H9 (cell line): ENCODE measurements at regions not wholly inside any gene's neighbourhood (a gene's known extent, or its start where the extent isn't known, plus 50 kb on each side); places are given as distances from the start of the nearest gene placed in this dataset.

ENCODE experiments used
- DNase-seq: peaks from one replicate; pipeline ENCODE4 v3.0.0-alpha.2; 2017
- H2AFZ ChIP-seq: one replicate; pipeline ENCODE4 v1.6.1; 2013; ENCODE audit warnings: mild to moderate bottlenecking, low read length, control low read depth, moderate library complexity
- H2AK5ac ChIP-seq: 2 replicates; pipeline ENCODE4 v1.6.1; 2013; ENCODE audit warnings: low read length, control low read depth, mixed read lengths; ENCODE audit not compliant: insufficient read length
- H2BK120ac ChIP-seq: one replicate; pipeline ENCODE4 v1.6.1; 2013; ENCODE audit warnings: low read depth, mild to moderate bottlenecking, low read length, control low read depth, inconsistent platforms; ENCODE audit not compliant: poor library complexity, severe bottlenecking
- H2BK12ac ChIP-seq: 2 replicates; pipeline ENCODE4 v1.6.1; 2013; ENCODE audit warnings: low read length, control low read depth, mixed read lengths, low read depth; ENCODE audit not compliant: insufficient read length
- H2BK15ac ChIP-seq: 2 replicates; pipeline ENCODE4 v1.6.1; 2013; ENCODE audit warnings: low read depth, low read length, control low read depth
- H2BK20ac ChIP-seq: one replicate; pipeline ENCODE4 v1.6.1; 2013; ENCODE audit warnings: low read depth, mild to moderate bottlenecking, low read length, control low read depth, inconsistent platforms; ENCODE audit not compliant: poor library complexity, severe bottlenecking
- H2BK5ac ChIP-seq: 2 replicates; pipeline ENCODE4 v1.6.1; 2013; ENCODE audit warnings: low read length, control low read depth, mixed read lengths; ENCODE audit not compliant: insufficient read length
- H3K14ac ChIP-seq: 2 replicates; pipeline ENCODE4 v1.6.1; 2013; ENCODE audit warnings: low read length, control low read depth; ENCODE audit not compliant: insufficient read depth
- H3K18ac ChIP-seq: 2 replicates; pipeline ENCODE4 v1.6.1; 2013; ENCODE audit warnings: low read depth, mild to moderate bottlenecking, mixed read lengths, low read length, control low read depth; ENCODE audit not compliant: insufficient read length
- H3K23ac ChIP-seq: 2 replicates; pipeline ENCODE4 v1.6.1; 2013; ENCODE audit warnings: low read length, control low read depth, mixed read lengths, low read depth; ENCODE audit not compliant: insufficient read length
- H3K23me2 ChIP-seq: 2 replicates; pipeline ENCODE4 v1.6.1; 2013; ENCODE audit warnings: low read depth, mild to moderate bottlenecking, mixed read lengths, low read length, control low read depth; ENCODE audit not compliant: insufficient read length, poor library complexity, severe bottlenecking
- H3K27ac ChIP-seq: 2 replicates; pipeline ENCODE4 v1.5.1; 2013; ENCODE audit warnings: low read length, control low read depth, mixed read lengths, low read depth; ENCODE audit not compliant: insufficient read length
- H3K27me3 ChIP-seq: 2 replicates; pipeline ENCODE4 v1.6.1; 2013; ENCODE audit warnings: low read length, control low read depth, inconsistent platforms; ENCODE audit not compliant: insufficient read depth
- H3K4ac ChIP-seq: 2 replicates; pipeline ENCODE4 v1.6.1; 2013; ENCODE audit warnings: low read depth, mild to moderate bottlenecking, control low read depth, inconsistent platforms, low read length, moderate library complexity
- H3K4me1 ChIP-seq: 2 replicates; pipeline ENCODE4 v1.6.1; 2013; ENCODE audit warnings: low read length, control low read depth, inconsistent platforms; ENCODE audit not compliant: insufficient read depth
- H3K4me2 ChIP-seq: 2 replicates; pipeline ENCODE4 v1.6.1; 2013; ENCODE audit warnings: low read length, control low read depth, mixed read lengths; ENCODE audit not compliant: insufficient read length, insufficient read depth
- H3K56ac ChIP-seq: 2 replicates; pipeline ENCODE4 v1.6.1; 2013; ENCODE audit warnings: low read depth, mild to moderate bottlenecking, mixed read lengths, low read length, control low read depth; ENCODE audit not compliant: insufficient read length
- H3K79me1 ChIP-seq: 2 replicates; pipeline ENCODE4 v1.6.1; 2013; ENCODE audit warnings: low read depth, mild to moderate bottlenecking, moderate library complexity, low read length, control low read depth, inconsistent platforms; ENCODE audit not compliant: insufficient read depth, poor library complexity, severe bottlenecking
- H3K79me2 ChIP-seq: 2 replicates; pipeline ENCODE4 v1.6.1; 2013; ENCODE audit warnings: low read length, control low read depth, inconsistent platforms; ENCODE audit not compliant: insufficient read depth
- H3K9ac ChIP-seq: 2 replicates; pipeline ENCODE4 v1.6.1; 2013; ENCODE audit warnings: low read length, control low read depth, mixed read lengths; ENCODE audit not compliant: insufficient read length; ENCODE audit errors: extremely low read depth
- H3K9me3 ChIP-seq: one replicate; pipeline ENCODE4 v1.6.1; 2013; ENCODE audit warnings: low read depth, low read length, inconsistent platforms; ENCODE audit not compliant: control insufficient read depth
- H3T11ph ChIP-seq: one replicate; pipeline ENCODE4 v1.6.1; 2013; ENCODE audit warnings: mild to moderate bottlenecking, low read length, control low read depth, inconsistent platforms
- H4K20me1 ChIP-seq: one replicate; pipeline ENCODE4 v1.6.1; 2013; ENCODE audit not compliant: control insufficient read depth, insufficient read length, insufficient read depth
- H4K5ac ChIP-seq: 2 replicates; pipeline ENCODE4 v1.6.1; 2013; ENCODE audit warnings: low read depth, mild to moderate bottlenecking, mixed read lengths, low read length, control low read depth; ENCODE audit not compliant: insufficient read length
- H4K8ac ChIP-seq: replicated peaks from 2 replicates; pipeline ENCODE4 v1.6.1; 2013; ENCODE audit warnings: low read length, control low read depth, mixed read lengths, low read depth; ENCODE audit not compliant: insufficient read length
- H4K91ac ChIP-seq: 2 replicates; pipeline ENCODE4 v1.6.1; 2013; ENCODE audit warnings: low read depth, mild to moderate bottlenecking, moderate library complexity, mixed read lengths, low read length, control low read depth; ENCODE audit not compliant: insufficient read length
- H3K27ac Mint-ChIP-seq, 3 experiments: 2 replicates in 2 of 3; 3 replicates in 1 of 3; pipeline ENCODE4 v1.8.0; 2020 to 2021; ENCODE audit warnings: mixed read lengths in 3 of 3, mild to moderate bottlenecking in 1 of 3, moderate library complexity in 1 of 3
- H3K27me3 Mint-ChIP-seq: 2 replicates; pipeline ENCODE4 v1.8.0; 2021; ENCODE audit warnings: low read depth, mild to moderate bottlenecking, moderate library complexity, mixed read lengths
- H3K36me3 Mint-ChIP-seq, 3 experiments: 2 replicates in 2 of 3; 3 replicates in 1 of 3; pipeline ENCODE4 v1.8.0; 2020 to 2021; ENCODE audit warnings: low read depth in 3 of 3, mixed read lengths in 3 of 3; ENCODE audit not compliant: insufficient read depth in 1 of 3
- H3K4me1 Mint-ChIP-seq, 2 experiments: 2 replicates each; pipeline ENCODE4 v1.8.0; 2020; ENCODE audit warnings: mixed read lengths in 2 of 2
- H3K4me3 Mint-ChIP-seq, 2 experiments: 2 replicates in 1 of 2; 3 replicates in 1 of 2; pipeline ENCODE4 v1.8.0; 2020 to 2021; ENCODE audit warnings: mild to moderate bottlenecking in 2 of 2, mixed read lengths in 2 of 2, moderate library complexity in 1 of 2
- H3K9me3 Mint-ChIP-seq, 2 experiments: 2 replicates in 1 of 2; 3 replicates in 1 of 2; pipeline ENCODE4 v1.8.0; 2020; ENCODE audit warnings: mild to moderate bottlenecking in 2 of 2, mixed read lengths in 2 of 2, moderate library complexity in 1 of 2
- CTCF ChIP-seq: fragments of 200-600 bp; sonication (generic); conservative IDR thresholded peaks from 3 replicates; pipeline ENCODE4 v1.8.0; 2021; ENCODE audit warnings: antibody characterized with exemption, mild to moderate bottlenecking
- WGBS: extraction: QIAGEN DNeasy Blood & Tissue Kit; methylation state at CpG from one replicate; pipeline ENCODE4 v1.1.7; 2013; ENCODE audit warnings: missing lambda C conversion rate, low lambda C conversion rate, mixed read lengths; ENCODE audit not compliant: insufficient read length; ENCODE audit errors: extremely low coverage; 5-methylcytosine and 5-hydroxymethylcytosine counted together

- no peak overlapping the region for H2AFZ ChIP-seq
- H3K14ac ChIP-seq: no peak overlapping the region
- no peak overlapping the region for H3K27ac Mint-ChIP-seq
- no peak overlapping the region for H3K4me2 ChIP-seq
- DNase-seq: no peak
- peaks cover 9% of the 10 kb centered on the region; the same call in 1 of the 2 replicates for H3K4me1 ChIP-seq
- H4K91ac ChIP-seq: no peak overlapping the region
- peaks cover 0 to 18% (median 0%) of the 10 kb centered on the region in 3 experiments; a peak in 3 of 7 replicates for H3K36me3 Mint-ChIP-seq
- H3K4me3 Mint-ChIP-seq: no peak overlapping the region
- no peak overlapping the region for H3K56ac ChIP-seq
- peaks cover 2% of the 10 kb centered on the region for H4K20me1 ChIP-seq
- H2BK120ac ChIP-seq: no peak overlapping the region
- WGBS: no CpG with 5 or more reads among the region's 5 CpGs
- no peak for TF ChIP-seq CTCF
- H3K9ac ChIP-seq: no peak overlapping the region
- peaks cover 27% of the 10 kb centered on the region for H3K27me3 Mint-ChIP-seq
- H3K9me3 Mint-ChIP-seq: peaks cover 0 to 5% of the 10 kb centered on the region in 2 experiments; a peak in 1 of 5 replicates
- H3K27ac ChIP-seq: no peak overlapping the region
- no peak overlapping the region for H3K23ac ChIP-seq
- H3K79me1 ChIP-seq: no peaks in the 10 kb centered on the region
- no peak overlapping the region for H4K5ac ChIP-seq
- no peak overlapping the region for H2BK20ac ChIP-seq
- H3T11ph ChIP-seq: no peak overlapping the region
- no peak overlapping the region for H4K8ac ChIP-seq
- H3K9me3 ChIP-seq: no peaks in the 10 kb centered on the region
- H3K18ac ChIP-seq: no peak overlapping the region
- peaks cover 31 to 36% of the 10 kb centered on the region in 2 experiments for H3K4me1 Mint-ChIP-seq
- no peak overlapping the region for H2BK12ac ChIP-seq
- H3K79me2 ChIP-seq: no peaks in the 10 kb centered on the region
- H3K23me2 ChIP-seq: no peaks in the 10 kb centered on the region
- H3K4ac ChIP-seq: no peak overlapping the region
- H2AK5ac ChIP-seq: no peak overlapping the region
- H3K27me3 ChIP-seq: no peaks in the 10 kb centered on the region
- no peak overlapping the region for H2BK5ac ChIP-seq
- no peak overlapping the region for H2BK15ac ChIP-seq
Measured at GRCh38 chr10:78405231-78405630, 371.6 kb downstream of the RPS24 start.
